ENCODE measurements at regions not wholly inside any gene's neighbourhood (a gene's known extent, or its start where the extent isn't known, plus 50 kb on each side); places are given as distances from the start of the nearest gene placed in this dataset.

GRCh38 chr20:12108846-12109245 lies 191.2 kb downstream of the BTBD3 start:
- no peaks in the 10 kb centered on the region for H3K79me2 ChIP-seq (ENCODE audit: insufficient read depth, low read length)

GRCh38 chr20:12110274-12110673 lies 192.6 kb downstream of the BTBD3 start:
- H2AFZ ChIP-seq (ENCODE audit: insufficient read depth, low read depth, low read length, poor library complexity, severe bottlenecking): no peak overlapping the region
- H3K4me3 Mint-ChIP-seq: no peak overlapping the region
- H3K27me3 ChIP-seq (ENCODE audit: control insufficient read depth in 2 of 2, insufficient read depth in 2 of 2, low read length in 2 of 2): no peaks in the 10 kb centered on the region
- H3K4me3 ChIP-seq (replicated peaks in 1 of 3; ENCODE audit: low read depth in 2 of 3, low read length in 3 of 3): no peak overlapping the region
- H3K36me3 Mint-ChIP-seq: no peaks in the 10 kb centered on the region
- no peak for DNase-seq
- H3K4me1 ChIP-seq (ENCODE audit: control insufficient read depth in 1 of 2, insufficient read depth in 2 of 2, low read length in 2 of 2): no peaks in the 10 kb centered on the region
- H3K36me3 ChIP-seq (replicated peaks in 1 of 2; ENCODE audit: control insufficient read depth in 1 of 2, insufficient read depth in 2 of 2, low read length in 2 of 2): no peaks in the 10 kb centered on the region
- peaks cover 2% of the 10 kb centered on the region for H3K4me1 Mint-ChIP-seq
- no peaks in the 10 kb centered on the region for H4K20me1 ChIP-seq (ENCODE audit: insufficient read depth, low read length)
- no peak overlapping the region for H3K9ac ChIP-seq (ENCODE audit: insufficient read depth, low read length, poor library complexity, severe bottlenecking)
- H3K79me2 ChIP-seq (ENCODE audit: insufficient read depth, low read length): no peaks in the 10 kb centered on the region
- WGBS (ENCODE audit: insufficient coverage): no CpG with 5 or more reads among the region's 3 CpGs
- H3K27ac Mint-ChIP-seq: no peak overlapping the region
- no peak overlapping the region for H3K4me2 ChIP-seq (replicated peaks; ENCODE audit: extremely low read depth, low read length, poor library complexity, severe bottlenecking)
- H3K9me3 Mint-ChIP-seq: peaks cover 0 to 11% (median 2%) of the 10 kb centered on the region in 7 donors
- TF ChIP-seq CTCF (IDR thresholded peaks at IDR 0.05): no peak
- peaks cover 0 to 7% of the 10 kb centered on the region in 2 donors for H3K9me3 ChIP-seq (replicated peaks in 1 of 2; ENCODE audit: control insufficient read depth in 1 of 2, insufficient read depth in 1 of 2, low read length in 2 of 2)
- intact Hi-C loops (cut with micrococcal nuclease): no loop called here
- no peak overlapping the region for H3K27ac ChIP-seq (ENCODE audit: low read depth in 1 of 2, low read length in 2 of 2)
- peaks cover 0 to 3% (median 0%) of the 10 kb centered on the region in 3 donors for H3K27me3 Mint-ChIP-seq (ENCODE audit: low read depth in 3 of 3)

More at GRCh38 chr20:12108846-12109245, 191.2 kb downstream of the BTBD3 start:
- no peak overlapping the region for H3K27ac ChIP-seq (ENCODE audit: low read depth in 1 of 2, low read length in 2 of 2)
- Mint-ChIP-seq H3K27ac (no peak overlapping the region), H3K4me3 (no peak overlapping the region), H3K4me1 (no peaks in the 10 kb centered on the region), H3K27me3 (ENCODE audit: low read depth in 3 of 3) (no peaks in the 10 kb centered on the region), H3K9me3 (peaks cover 0 to 11% (median 3%) of the 10 kb centered on the region in 7 donors), H3K36me3 (no peaks in the 10 kb centered on the region)
- intact Hi-C loops (cut with micrococcal nuclease): no loop called here
- TF ChIP-seq CTCF (IDR thresholded peaks at IDR 0.05): no peak
- DNase-seq: no peak
- H3K4me3 ChIP-seq (replicated peaks in 1 of 3; ENCODE audit: low read depth in 2 of 3, low read length in 3 of 3): no peak overlapping the region
- no peak overlapping the region for H3K4me2 ChIP-seq (replicated peaks; ENCODE audit: extremely low read depth, low read length, poor library complexity, severe bottlenecking)
- no peaks in the 10 kb centered on the region for H3K36me3 ChIP-seq (replicated peaks in 1 of 2; ENCODE audit: control insufficient read depth in 1 of 2, insufficient read depth in 2 of 2, low read length in 2 of 2)
- no peak overlapping the region for H3K9ac ChIP-seq (ENCODE audit: insufficient read depth, low read length, poor library complexity, severe bottlenecking)
- peaks cover 0 to 7% of the 10 kb centered on the region in 2 donors for H3K9me3 ChIP-seq (replicated peaks in 1 of 2; ENCODE audit: control insufficient read depth in 1 of 2, insufficient read depth in 1 of 2, low read length in 2 of 2)
- no peak overlapping the region for H2AFZ ChIP-seq (ENCODE audit: insufficient read depth, low read depth, low read length, poor library complexity, severe bottlenecking)
- no peaks in the 10 kb centered on the region for H3K4me1 ChIP-seq (ENCODE audit: control insufficient read depth in 1 of 2, insufficient read depth in 2 of 2, low read length in 2 of 2)
- H3K27me3 ChIP-seq (ENCODE audit: control insufficient read depth in 2 of 2, insufficient read depth in 2 of 2, low read length in 2 of 2): no peaks in the 10 kb centered on the region
- WGBS (ENCODE audit: insufficient coverage): no CpG with 5 or more reads among the region's 1 CpG
- H4K20me1 ChIP-seq (ENCODE audit: insufficient read depth, low read length): no peaks in the 10 kb centered on the region

Data from CD14-positive monocyte (primary cell).